ENCODE measurements at regions not wholly inside any gene's neighbourhood (a gene's known extent, or its start where the extent isn't known, plus 50 kb on each side); places are given as distances from the start of the nearest gene placed in this dataset.

DNA sequence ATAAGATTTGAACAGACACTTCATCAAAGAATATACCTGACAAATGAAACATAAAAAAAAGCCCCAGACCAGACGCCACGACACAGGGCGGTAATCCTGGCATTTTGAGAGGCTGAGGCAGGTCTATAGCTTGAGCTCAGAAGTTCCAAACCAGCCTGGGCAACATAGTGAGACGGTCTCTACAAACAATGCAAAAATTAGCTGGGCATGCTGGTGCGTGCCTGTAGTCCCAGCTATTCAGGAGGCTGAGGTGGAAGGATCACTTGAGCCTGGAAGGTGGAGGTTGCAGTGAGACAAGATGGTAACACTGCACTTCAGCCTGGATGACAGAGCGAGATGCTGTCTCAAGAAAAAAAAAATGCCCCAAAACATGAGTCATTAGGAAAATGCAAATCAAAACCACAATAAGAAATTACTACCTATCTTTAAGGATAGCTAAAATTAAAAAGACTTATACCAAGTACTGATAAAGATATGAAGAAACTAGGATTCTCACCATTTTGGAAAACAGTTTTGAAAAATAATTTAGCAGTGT lies 91.7 kb upstream of the GRAMD1B start:
- no peak for TF ChIP-seq CTCF (conservative IDR thresholded peaks at IDR 0.05 in 1 of 2, IDR thresholded peaks at IDR 0.05 in 1 of 2; ENCODE audit: low read depth in 1 of 2, low read length in 2 of 2)
- no peak for TF ChIP-seq EZH2 (IDR thresholded peaks at IDR 0.05; ENCODE audit: low read length, missing control alignments)

Data from fibroblast of lung (primary cell).